BE2C (cell line): ENCODE measurements at regions not wholly inside any gene's neighbourhood (a gene's known extent, or its start where the extent isn't known, plus 50 kb on each side); places are given as distances from the start of the nearest gene placed in this dataset.

Experiments used
- DNase-seq: peaks from one replicate; pipeline ENCODE4 v3.0.0-alpha.2; 2020
- H3K27me3 ChIP-seq: fragments of 250-450 bp; sonication (Bioruptor Pico); 2 replicates; pipeline ENCODE4 v1.5.1; 2020; ENCODE audit warnings: mild to moderate bottlenecking
- H3K36me3 ChIP-seq: fragments of 250-450 bp; sonication (Bioruptor Pico); 2 replicates; pipeline ENCODE4 v1.5.1; 2020; ENCODE audit warnings: mild to moderate bottlenecking
- H3K4me1 ChIP-seq: fragments of 250-450 bp; sonication (Bioruptor Pico); 2 replicates; pipeline ENCODE4 v1.5.1; 2020
- H3K4me3 ChIP-seq: 2 replicates; pipeline ENCODE4 v1.5.1; 2011; ENCODE audit warnings: low read depth, low read length
- H3K9me3 ChIP-seq: fragments of 250-450 bp; sonication (Bioruptor Pico); 2 replicates; pipeline ENCODE4 v1.5.1; 2020
- TF ChIP-seq, protein P1 (sequence below): IDR thresholded peaks from 2 replicates; pipeline ENCODE4 v1.5.1; 2012; ENCODE audit warnings: mild to moderate bottlenecking, low read depth, low read length

- no peak for DNase-seq
- no peaks in the 10 kb centered on the region for H3K27me3 ChIP-seq
- no peaks in the 10 kb centered on the region for H3K36me3 ChIP-seq
- H3K4me3 ChIP-seq = no peak overlapping the region
- TF ChIP-seq, protein P1, sequence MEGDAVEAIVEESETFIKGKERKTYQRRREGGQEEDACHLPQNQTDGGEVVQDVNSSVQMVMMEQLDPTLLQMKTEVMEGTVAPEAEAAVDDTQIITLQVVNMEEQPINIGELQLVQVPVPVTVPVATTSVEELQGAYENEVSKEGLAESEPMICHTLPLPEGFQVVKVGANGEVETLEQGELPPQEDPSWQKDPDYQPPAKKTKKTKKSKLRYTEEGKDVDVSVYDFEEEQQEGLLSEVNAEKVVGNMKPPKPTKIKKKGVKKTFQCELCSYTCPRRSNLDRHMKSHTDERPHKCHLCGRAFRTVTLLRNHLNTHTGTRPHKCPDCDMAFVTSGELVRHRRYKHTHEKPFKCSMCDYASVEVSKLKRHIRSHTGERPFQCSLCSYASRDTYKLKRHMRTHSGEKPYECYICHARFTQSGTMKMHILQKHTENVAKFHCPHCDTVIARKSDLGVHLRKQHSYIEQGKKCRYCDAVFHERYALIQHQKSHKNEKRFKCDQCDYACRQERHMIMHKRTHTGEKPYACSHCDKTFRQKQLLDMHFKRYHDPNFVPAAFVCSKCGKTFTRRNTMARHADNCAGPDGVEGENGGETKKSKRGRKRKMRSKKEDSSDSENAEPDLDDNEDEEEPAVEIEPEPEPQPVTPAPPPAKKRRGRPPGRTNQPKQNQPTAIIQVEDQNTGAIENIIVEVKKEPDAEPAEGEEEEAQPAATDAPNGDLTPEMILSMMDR = no peak
- no peaks in the 10 kb centered on the region for H3K4me1 ChIP-seq
- no peaks in the 10 kb centered on the region for H3K9me3 ChIP-seq
Measured at GRCh38 chr2:187825108-187825507, 270.9 kb upstream of the TFPI start.

DNA sequence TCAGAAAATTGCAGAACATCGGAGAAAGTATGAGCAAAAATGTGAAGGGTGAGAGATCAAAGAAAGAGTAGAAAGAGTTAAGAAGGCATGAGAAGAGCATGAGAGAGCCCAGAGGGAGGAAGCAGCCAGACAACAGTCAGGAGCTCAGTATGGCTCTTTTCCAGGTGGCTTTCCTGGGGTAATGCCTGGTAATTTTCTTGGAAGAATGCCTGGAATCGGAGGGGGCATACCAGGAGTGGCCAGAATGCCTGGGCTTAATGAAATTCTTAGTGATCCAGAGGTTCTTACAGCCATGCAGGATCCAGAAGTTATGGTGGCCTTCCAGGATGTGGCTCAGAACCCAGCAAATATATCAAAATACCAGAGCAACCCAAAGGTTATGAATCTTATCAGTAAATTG is 271.8 kb upstream of the TFPI start:
- Histone ChIP-seq H3K27me3 (no peaks in the 10 kb centered on the region), H3K9me3 (no peaks in the 10 kb centered on the region), H3K4me1 (no peaks in the 10 kb centered on the region), H3K4me3 (no peak overlapping the region), H3K36me3 (no peaks in the 10 kb centered on the region)
- TF ChIP-seq, protein P1 = no peak
- DNase-seq = peak; percentile 13

DNA sequence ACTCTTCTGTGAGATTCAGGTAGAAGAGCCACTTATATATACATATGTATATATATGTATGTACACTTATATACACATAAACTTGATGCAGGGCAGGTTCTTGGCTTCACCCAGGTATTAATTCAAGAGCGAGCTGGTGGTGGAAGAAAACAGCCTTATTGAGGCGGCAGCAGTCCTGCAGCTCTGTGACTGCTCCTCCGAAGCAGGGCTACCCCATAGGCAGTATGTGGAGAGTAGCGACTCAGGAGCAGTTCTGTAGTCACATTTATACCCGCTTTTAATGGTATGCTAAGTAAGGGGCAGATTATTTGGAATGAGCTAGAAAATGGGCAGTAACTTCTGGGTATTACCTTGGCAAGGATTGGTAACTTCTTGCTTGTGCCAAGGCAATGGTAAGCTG is 280.6 kb upstream of the TFPI start:
- no peak for DNase-seq
- no peak overlapping the region for H3K4me3 ChIP-seq
- no peaks in the 10 kb centered on the region for H3K4me1 ChIP-seq
- H3K36me3 ChIP-seq = no peaks in the 10 kb centered on the region
- H3K27me3 ChIP-seq = no peaks in the 10 kb centered on the region
- no peaks in the 10 kb centered on the region for H3K9me3 ChIP-seq
- TF ChIP-seq, protein P1 = no peak

DNA sequence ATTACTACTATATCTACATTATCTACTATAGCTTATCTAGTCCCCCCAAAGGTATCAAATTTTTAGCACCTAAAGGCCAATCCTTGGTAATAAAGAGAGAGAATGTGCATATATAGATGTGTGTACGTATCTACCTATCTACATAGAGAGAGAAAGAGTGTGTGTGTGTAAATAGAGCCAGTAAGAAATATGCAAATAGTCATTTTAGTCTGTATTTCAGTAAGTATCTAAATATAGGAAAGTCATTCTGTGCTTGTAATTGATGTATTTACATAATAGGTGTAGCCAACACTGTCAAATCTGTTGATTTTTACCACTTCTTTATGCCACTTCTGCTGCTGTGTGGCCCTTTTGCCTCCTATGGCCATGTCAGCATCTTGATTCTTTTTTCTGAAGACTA is 284.5 kb upstream of the TFPI start:
- Histone ChIP-seq H3K36me3 (no peaks in the 10 kb centered on the region), H3K27me3 (no peaks in the 10 kb centered on the region), H3K4me1 (no peaks in the 10 kb centered on the region), H3K9me3 (no peaks in the 10 kb centered on the region), H3K4me3 (no peak overlapping the region)
- TF ChIP-seq, protein P1 = no peak
- DNase-seq = no peak

- H3K27me3 ChIP-seq = no peaks in the 10 kb centered on the region
- no peaks in the 10 kb centered on the region for H3K4me1 ChIP-seq
- H3K4me3 ChIP-seq = no peak overlapping the region
- H3K36me3 ChIP-seq = no peaks in the 10 kb centered on the region
- no peak for DNase-seq
- H3K9me3 ChIP-seq = no peaks in the 10 kb centered on the region
- TF ChIP-seq, protein P1 = no peak
Measured at GRCh38 chr2:187842315-187842714, 288.1 kb upstream of the TFPI start.

DNA sequence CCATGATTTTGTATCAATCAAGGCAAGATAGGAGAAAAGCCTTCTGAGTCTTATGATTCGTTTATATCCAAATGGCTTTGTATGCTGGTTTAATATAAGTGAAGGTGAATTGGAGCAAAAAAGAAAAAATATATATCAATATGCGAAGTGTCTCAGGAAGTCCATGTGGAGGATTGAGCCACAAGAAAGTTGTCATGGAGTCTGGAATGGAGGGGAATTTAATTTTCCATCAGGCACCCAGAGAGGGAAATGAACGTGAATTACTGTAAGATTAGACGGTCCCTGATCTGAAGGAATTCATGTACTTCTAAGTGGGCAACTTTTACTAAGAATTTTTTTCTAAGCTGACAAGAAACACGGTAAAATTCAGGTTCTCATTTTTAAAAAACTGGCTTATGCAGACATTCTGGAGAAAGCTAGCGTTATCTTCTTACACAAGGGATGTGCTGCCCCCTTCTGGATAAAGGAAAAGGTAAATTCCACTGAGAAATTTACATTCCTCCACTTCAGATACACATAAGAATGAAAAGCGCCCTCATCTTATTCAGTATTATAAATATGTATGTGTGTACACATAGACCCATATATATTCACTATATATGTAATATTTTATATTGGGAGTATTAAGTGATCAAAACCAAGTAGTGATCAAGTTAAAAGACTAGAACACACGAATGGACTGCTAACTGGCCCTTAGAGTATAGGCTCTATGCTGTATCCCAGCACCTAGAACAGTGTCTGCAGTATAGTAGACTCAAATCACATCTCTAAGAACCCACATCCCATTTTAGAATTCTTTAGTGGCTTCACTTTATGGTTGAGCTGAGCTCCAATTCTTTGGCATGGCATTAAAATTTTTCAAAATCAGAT is 289.0 kb upstream of the TFPI start:
- H3K9me3 ChIP-seq = no peaks in the 10 kb centered on the region
- TF ChIP-seq, protein P1 = peak; percentile 54
- H3K27me3 ChIP-seq = no peaks in the 10 kb centered on the region
- peak; percentile 9 for DNase-seq
- H3K36me3 ChIP-seq = no peaks in the 10 kb centered on the region
- H3K4me1 ChIP-seq = no peaks in the 10 kb centered on the region
- no peak overlapping the region for H3K4me3 ChIP-seq
